ENCODE measurements at regions not wholly inside any gene's neighbourhood (a gene's known extent, or its start where the extent isn't known, plus 50 kb on each side); places are given as distances from the start of the nearest gene placed in this dataset.
A peak's percentile ranks its signal among the peaks of the same experiment; 100 is the strongest.

DNA sequence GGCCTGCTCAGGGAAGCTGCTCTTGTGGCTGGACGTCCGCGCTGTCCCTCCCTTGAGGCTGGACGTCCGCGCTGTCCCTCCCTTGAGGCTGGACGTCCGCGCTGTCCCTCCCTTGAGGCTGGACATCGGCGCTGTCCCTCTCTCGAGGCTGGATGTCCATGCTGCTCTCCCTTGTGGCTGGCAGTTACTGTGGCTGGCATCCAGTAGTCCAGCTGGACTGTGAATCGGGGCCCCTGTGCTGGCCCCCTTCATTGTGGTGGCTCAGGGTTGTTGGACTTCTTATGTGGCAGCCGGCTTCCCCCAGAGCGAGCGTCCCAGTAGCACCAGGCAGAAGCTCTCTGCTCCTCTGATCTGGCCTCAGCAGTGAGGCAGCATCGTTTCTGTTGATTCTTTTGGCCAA lies 141.5 kb downstream of the IRF8 start:
- H3K27ac ChIP-seq (ENCODE audit: low read length) = no peak overlapping the region
- peaks cover 8% of the 10 kb centered on the region for H3K27me3 ChIP-seq (ENCODE audit: control insufficient read depth, insufficient read depth, low read length)
- no peak overlapping the region for H3K4me3 ChIP-seq (ENCODE audit: low read length)
- no CpG with 5 or more reads among the region's 17 CpGs for WGBS (ENCODE audit: insufficient coverage, low lambda C conversion rate)
- DNase-seq = no peak
- H3K9me3 ChIP-seq (ENCODE audit: control insufficient read depth, low read depth, low read length) = no peaks in the 10 kb centered on the region
- H3K4me1 ChIP-seq (ENCODE audit: control insufficient read depth, insufficient read depth, low read length) = no peaks in the 10 kb centered on the region
- no peaks in the 10 kb centered on the region for H3K36me3 ChIP-seq (ENCODE audit: control insufficient read depth, insufficient read depth, low read length)

DNA sequence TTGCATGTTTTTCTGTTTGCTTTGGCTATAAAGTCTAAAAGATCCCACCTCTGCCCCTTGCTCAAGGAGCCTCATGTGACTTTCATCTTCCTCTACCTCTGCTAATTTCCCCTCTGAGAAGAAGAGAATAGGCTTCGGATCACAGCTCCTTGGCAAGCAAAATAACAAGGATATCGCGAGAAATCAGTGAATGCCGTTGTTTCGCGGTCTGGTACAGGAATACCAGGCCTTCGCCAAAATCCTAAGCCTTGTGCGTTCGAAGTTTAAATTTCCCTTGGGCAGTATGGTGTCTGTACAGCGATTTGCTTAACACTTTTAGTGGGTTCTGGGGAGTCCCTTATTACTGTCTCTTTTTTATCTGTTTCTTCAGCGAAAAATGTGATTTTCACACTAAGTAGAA lies 142.3 kb downstream of the IRF8 start:
- Histone ChIP-seq H3K36me3 (ENCODE audit: control insufficient read depth, insufficient read depth, low read length) (no peaks in the 10 kb centered on the region), H3K9me3 (ENCODE audit: control insufficient read depth, low read depth, low read length) (no peaks in the 10 kb centered on the region), H3K27me3 (ENCODE audit: control insufficient read depth, insufficient read depth, low read length) (peaks cover 9% of the 10 kb centered on the region), H3K4me1 (ENCODE audit: control insufficient read depth, insufficient read depth, low read length) (no peaks in the 10 kb centered on the region), H3K4me3 (ENCODE audit: low read length) (no peak overlapping the region), H3K27ac (ENCODE audit: low read length) (no peak overlapping the region)
- no peak for DNase-seq
- WGBS (ENCODE audit: insufficient coverage, low lambda C conversion rate) = no CpG with 5 or more reads among the region's 11 CpGs

DNA sequence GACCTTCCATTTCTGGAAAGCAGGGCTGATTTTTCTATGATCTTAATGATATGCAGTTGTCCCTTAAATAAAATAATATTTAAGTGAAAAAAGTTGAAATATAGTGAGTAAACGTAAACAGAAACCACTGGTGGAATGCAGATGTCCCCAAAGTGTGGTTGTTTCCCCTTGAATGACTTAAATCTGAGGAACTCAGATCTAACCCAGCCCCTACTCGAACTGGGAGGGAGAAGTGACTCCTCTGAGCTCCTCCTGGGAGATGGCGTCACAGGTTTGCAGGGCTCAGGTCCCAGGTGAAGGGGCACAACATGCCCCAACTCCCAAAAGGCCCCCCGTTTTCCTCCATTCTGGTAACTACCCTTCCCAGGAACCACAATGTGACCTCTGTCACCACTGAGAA lies 142.8 kb downstream of the IRF8 start:
- Histone ChIP-seq H3K36me3 (ENCODE audit: control insufficient read depth, insufficient read depth, low read length) (no peaks in the 10 kb centered on the region), H3K9me3 (ENCODE audit: control insufficient read depth, low read depth, low read length) (no peaks in the 10 kb centered on the region), H3K27ac (ENCODE audit: low read length) (no peak overlapping the region), H3K27me3 (ENCODE audit: control insufficient read depth, insufficient read depth, low read length) (peaks cover 10% of the 10 kb centered on the region), H3K4me3 (ENCODE audit: low read length) (no peak overlapping the region), H3K4me1 (ENCODE audit: control insufficient read depth, insufficient read depth, low read length) (no peaks in the 10 kb centered on the region)
- no peak for DNase-seq
- 100% methylated on average over 1 of the region's 4 CpGs for WGBS (ENCODE audit: insufficient coverage, low lambda C conversion rate)

DNA sequence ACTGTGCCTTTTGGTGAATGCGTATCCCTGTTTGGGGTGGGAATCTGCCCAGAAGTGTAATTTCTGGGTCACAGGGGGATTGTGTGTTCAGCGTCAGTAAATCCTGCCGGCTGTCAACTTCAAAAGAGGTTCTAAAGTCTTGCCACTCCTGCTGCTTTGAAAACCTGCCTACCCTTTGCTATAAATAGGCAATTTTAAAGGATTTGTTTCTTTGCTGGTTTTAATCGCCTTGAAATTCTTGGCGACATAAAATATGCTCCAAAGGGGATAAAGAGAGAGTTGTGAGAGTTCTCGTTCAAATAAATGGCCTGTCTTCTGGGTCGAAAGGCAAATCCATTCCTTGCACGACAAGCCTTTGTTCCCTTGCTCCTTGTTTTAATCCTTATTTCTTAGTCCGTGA lies 143.4 kb downstream of the IRF8 start:
- WGBS (ENCODE audit: insufficient coverage, low lambda C conversion rate) = 100% methylated on average over 1 of the region's 9 CpGs
- no peaks in the 10 kb centered on the region for H3K4me1 ChIP-seq (ENCODE audit: control insufficient read depth, insufficient read depth, low read length)

DNA sequence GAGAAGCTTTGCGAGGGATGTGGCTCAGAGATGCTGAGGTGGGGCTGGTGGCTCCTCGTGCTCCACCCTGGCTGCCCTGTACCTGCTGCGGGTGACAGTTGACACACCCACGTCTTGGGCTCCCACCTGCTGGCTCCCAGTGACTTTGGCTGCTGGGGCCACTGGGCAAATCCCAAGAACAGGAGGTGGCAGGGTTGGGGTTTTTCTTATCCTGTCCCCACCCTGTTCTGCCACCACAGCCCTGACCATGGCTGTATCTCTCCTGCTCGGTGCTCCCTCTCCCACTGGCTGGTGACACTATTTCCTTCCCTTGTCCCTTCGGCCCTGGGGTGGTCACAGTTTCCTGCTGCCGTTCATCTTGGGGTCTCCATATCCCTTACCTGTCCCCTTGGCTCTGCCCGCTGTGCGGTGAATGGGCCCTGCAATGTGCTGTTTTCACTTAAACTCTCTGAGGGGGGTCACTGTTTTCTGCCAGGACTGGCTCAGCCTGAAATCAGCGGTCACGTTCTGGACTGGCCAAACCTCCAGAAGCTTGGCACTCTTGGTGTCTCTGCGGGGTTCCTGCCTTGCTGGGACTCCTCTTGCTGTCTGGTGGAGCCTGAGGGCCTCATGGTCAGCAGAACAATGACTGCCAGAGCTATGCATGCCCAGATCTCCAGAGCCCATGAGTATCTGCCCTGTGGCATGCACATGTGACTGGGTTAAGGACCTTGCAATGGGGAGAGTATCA lies 144.2 kb downstream of the IRF8 start:
- no peaks in the 10 kb centered on the region for H3K4me1 ChIP-seq (ENCODE audit: control insufficient read depth, insufficient read depth, low read length)
- H3K9me3 ChIP-seq (ENCODE audit: control insufficient read depth, low read depth, low read length) = no peaks in the 10 kb centered on the region
- H3K27me3 ChIP-seq (ENCODE audit: control insufficient read depth, insufficient read depth, low read length) = peaks cover 22% of the 10 kb centered on the region
- H3K36me3 ChIP-seq (ENCODE audit: control insufficient read depth, insufficient read depth, low read length) = no peaks in the 10 kb centered on the region
- H3K27ac ChIP-seq (ENCODE audit: low read length) = no peak overlapping the region
- WGBS (ENCODE audit: insufficient coverage, low lambda C conversion rate) = 90% methylated on average over 2 of the region's 12 CpGs
- DNase-seq = no peak
- H3K4me3 ChIP-seq (ENCODE audit: low read length) = no peak overlapping the region

More for the DNA sequence above, 143.4 kb downstream of the IRF8 start:
- Histone ChIP-seq H3K9me3 (ENCODE audit: control insufficient read depth, low read depth, low read length) (no peaks in the 10 kb centered on the region), H3K36me3 (ENCODE audit: control insufficient read depth, insufficient read depth, low read length) (no peaks in the 10 kb centered on the region), H3K27me3 (ENCODE audit: control insufficient read depth, insufficient read depth, low read length) (peaks cover 15% of the 10 kb centered on the region), H3K4me3 (ENCODE audit: low read length) (no peak overlapping the region), H3K27ac (ENCODE audit: low read length) (no peak overlapping the region)
- DNase-seq = no peak

DNA sequence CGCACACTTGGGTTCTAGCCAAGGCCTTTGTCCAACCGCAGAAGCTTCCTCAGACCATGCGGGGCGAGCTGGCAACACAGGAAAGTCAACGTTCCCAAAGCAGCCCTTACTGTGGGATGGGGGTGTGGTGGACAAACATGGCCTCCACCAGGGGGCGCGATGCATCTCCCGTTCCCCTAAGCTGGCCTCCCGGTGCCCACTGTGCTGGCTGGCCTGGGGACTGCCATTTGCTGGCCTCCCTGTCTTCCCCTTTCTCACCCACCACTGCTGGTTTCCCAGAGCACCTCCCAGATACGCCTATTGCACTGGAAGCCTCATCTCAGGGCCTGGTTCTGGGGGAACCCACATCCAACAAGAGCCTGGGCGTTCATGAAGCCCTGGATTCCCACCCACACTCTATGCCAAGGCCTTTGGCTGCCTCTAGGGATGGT lies 145.3 kb downstream of the IRF8 start:
- H3K27ac ChIP-seq (ENCODE audit: low read length) = no peak overlapping the region
- no peaks in the 10 kb centered on the region for H3K4me1 ChIP-seq (ENCODE audit: control insufficient read depth, insufficient read depth, low read length)
- no peak for DNase-seq
- H3K36me3 ChIP-seq (ENCODE audit: control insufficient read depth, insufficient read depth, low read length) = no peaks in the 10 kb centered on the region
- H3K4me3 ChIP-seq (ENCODE audit: low read length) = no peak overlapping the region
- WGBS (ENCODE audit: insufficient coverage, low lambda C conversion rate) = 100% methylated on average over 1 of the region's 11 CpGs
- H3K9me3 ChIP-seq (ENCODE audit: control insufficient read depth, low read depth, low read length) = no peaks in the 10 kb centered on the region
- peaks cover 29% of the 10 kb centered on the region for H3K27me3 ChIP-seq (ENCODE audit: control insufficient read depth, insufficient read depth, low read length)

DNA sequence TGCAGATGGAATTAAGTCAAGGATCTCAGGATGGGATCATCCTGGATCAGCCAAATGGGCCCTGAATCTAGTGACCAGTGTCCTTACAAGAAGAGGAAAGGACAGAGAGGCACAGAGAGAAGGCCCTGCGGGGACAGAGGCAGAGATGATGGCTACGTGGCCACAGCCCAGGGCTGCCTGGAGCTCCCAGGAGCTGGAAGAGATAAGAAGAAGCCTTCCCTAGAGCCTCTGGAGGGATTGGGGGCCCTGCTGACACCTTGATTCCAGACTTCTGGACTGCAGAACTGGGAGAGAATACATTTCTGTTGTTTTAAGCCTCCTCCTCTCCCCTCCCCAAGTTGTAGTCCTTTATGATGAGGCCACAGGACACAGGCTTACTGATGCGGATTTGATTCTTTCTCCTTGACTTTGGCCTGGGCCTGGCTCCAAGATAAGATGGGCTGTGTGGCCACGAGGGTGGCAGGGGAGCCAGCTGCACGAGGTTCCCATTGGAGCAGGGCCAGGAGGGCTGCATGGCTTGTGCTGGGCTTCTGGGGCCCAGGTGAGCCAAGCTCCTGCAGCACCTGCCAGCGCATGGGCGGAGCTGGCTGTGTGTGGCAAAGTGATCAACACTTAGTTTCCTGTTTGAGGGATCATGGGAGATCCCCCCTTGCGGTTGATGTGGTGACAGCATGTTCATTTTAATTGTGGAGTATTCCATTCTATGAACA lies 146.1 kb downstream of the IRF8 start:
- Histone ChIP-seq H3K27ac (ENCODE audit: low read length) (no peak overlapping the region), H3K27me3 (ENCODE audit: control insufficient read depth, insufficient read depth, low read length) (peaks cover 29% of the 10 kb centered on the region), H3K4me3 (ENCODE audit: low read length) (no peak overlapping the region), H3K4me1 (ENCODE audit: control insufficient read depth, insufficient read depth, low read length) (no peaks in the 10 kb centered on the region), H3K36me3 (ENCODE audit: control insufficient read depth, insufficient read depth, low read length) (no peaks in the 10 kb centered on the region), H3K9me3 (ENCODE audit: control insufficient read depth, low read depth, low read length) (no peaks in the 10 kb centered on the region)
- WGBS (ENCODE audit: insufficient coverage, low lambda C conversion rate) = no CpG with 5 or more reads among the region's 8 CpGs
- peak in 1 of 2 donors; percentile 41 for DNase-seq

DNA sequence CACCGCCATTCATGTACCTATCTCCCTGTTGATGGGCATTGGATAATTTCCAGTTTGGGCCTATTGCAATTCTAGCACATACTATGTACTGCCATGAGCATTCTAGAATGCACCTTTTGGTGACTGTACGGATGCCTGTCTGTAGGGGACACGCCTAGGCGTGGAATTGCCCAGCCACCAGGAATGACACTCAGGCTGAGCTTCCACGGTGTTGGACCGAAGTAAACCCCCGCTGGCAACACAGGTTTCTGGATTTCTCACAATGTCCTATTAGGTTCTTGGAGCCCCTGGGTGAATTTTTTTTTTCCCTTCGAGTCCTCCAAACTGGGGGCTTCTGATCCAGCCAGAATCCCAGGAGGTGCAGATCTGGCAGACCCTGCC lies 146.6 kb downstream of the IRF8 start:
- no peaks in the 10 kb centered on the region for H3K36me3 ChIP-seq (ENCODE audit: control insufficient read depth, insufficient read depth, low read length)
- H3K9me3 ChIP-seq (ENCODE audit: control insufficient read depth, low read depth, low read length) = no peaks in the 10 kb centered on the region

DNA sequence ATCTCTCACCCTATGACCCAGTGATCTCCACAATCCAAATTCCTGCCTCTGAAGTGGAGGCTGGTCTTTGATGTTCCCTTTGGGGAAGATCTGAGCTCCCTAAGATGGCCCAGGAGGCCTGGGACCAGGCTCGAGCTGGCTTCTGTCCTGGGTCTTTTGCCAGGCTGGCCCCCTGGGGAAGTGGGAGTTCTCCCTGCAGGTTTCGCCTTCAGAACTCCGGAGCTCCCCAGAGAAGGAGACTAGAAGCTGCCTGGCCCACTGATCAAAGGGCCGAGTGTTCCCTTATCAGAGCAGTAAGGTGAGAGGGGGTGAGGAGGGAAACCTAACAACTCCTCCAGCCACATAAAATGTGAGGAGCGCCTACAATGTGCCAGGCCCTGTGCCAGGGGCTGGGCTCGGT lies 147.1 kb downstream of the IRF8 start:
- Histone ChIP-seq H3K4me1 (ENCODE audit: control insufficient read depth, insufficient read depth, low read length) (no peaks in the 10 kb centered on the region), H3K27ac (ENCODE audit: low read length) (no peak overlapping the region), H3K36me3 (ENCODE audit: control insufficient read depth, insufficient read depth, low read length) (no peaks in the 10 kb centered on the region), H3K9me3 (ENCODE audit: control insufficient read depth, low read depth, low read length) (no peaks in the 10 kb centered on the region), H3K4me3 (ENCODE audit: low read length) (no peak overlapping the region), H3K27me3 (ENCODE audit: control insufficient read depth, insufficient read depth, low read length) (peaks cover 31% of the 10 kb centered on the region)
- no peak for DNase-seq
- WGBS (ENCODE audit: insufficient coverage, low lambda C conversion rate) = no CpG with 5 or more reads among the region's 6 CpGs

More for the DNA sequence above, 146.6 kb downstream of the IRF8 start:
- peaks cover 29% of the 10 kb centered on the region for H3K27me3 ChIP-seq (ENCODE audit: control insufficient read depth, insufficient read depth, low read length)
- no peaks in the 10 kb centered on the region for H3K4me1 ChIP-seq (ENCODE audit: control insufficient read depth, insufficient read depth, low read length)
- WGBS (ENCODE audit: insufficient coverage, low lambda C conversion rate) = no CpG with 5 or more reads among the region's 8 CpGs
- no peak for DNase-seq
- no peak overlapping the region for H3K27ac ChIP-seq (ENCODE audit: low read length)
- no peak overlapping the region for H3K4me3 ChIP-seq (ENCODE audit: low read length)

DNA sequence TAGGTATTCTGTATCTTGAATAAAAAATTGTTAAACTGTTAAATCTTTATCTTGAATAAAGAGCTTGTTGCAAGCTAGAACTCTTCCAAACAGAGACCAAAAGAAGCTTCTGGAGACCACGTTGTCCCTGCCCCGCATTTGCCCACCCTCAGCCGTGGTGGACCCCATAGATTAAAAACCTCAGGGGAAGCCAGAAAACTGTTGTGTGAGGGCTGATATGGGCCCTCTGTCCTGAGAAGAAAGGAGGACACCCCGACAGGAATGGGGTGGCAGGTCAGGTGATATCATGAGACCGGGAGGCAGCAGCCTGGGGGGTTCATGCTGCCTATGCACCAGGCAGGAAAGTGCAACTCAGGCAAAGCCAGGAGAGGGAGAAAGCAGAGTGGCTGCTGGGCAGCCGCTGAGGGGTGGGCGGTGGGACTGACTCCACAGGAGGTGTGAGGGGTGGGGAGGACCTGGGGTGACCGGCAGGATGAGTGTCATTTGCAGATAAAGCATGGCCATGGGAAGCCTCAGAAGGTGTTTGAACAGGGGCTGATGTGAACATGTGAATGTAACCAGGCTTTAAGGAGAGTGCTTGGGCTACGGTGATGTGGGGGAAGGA lies 147.8 kb downstream of the IRF8 start:
- peaks cover 37% of the 10 kb centered on the region for H3K27me3 ChIP-seq (ENCODE audit: control insufficient read depth, insufficient read depth, low read length)
- H3K9me3 ChIP-seq (ENCODE audit: control insufficient read depth, low read depth, low read length) = no peaks in the 10 kb centered on the region
- no peak overlapping the region for H3K27ac ChIP-seq (ENCODE audit: low read length)
- 80% methylated on average over 1 of the region's 9 CpGs for WGBS (ENCODE audit: insufficient coverage, low lambda C conversion rate)
- no peak overlapping the region for H3K4me3 ChIP-seq (ENCODE audit: low read length)
- DNase-seq = no peak
- H3K4me1 ChIP-seq (ENCODE audit: control insufficient read depth, insufficient read depth, low read length) = no peaks in the 10 kb centered on the region
- H3K36me3 ChIP-seq (ENCODE audit: control insufficient read depth, insufficient read depth, low read length) = no peaks in the 10 kb centered on the region
